PFSK-1 (cell line): ENCODE measurements at regions not wholly inside any gene's neighbourhood (a gene's known extent, or its start where the extent isn't known, plus 50 kb on each side); places are given as distances from the start of the nearest gene placed in this dataset.

Experiments
- FOXP2 ChIP-seq: optimal IDR thresholded peaks from 2 replicates; pipeline ENCODE3; 2011; ENCODE audit warnings: borderline replicate concordance, control low read depth, inconsistent platforms; ENCODE audit not compliant: insufficient read depth; ENCODE audit errors: extremely low read length, extremely low read depth
- POLR2AphosphoS5 ChIP-seq: IDR thresholded peaks from 2 replicates; pipeline ENCODE4 v1.6.1; 2012; ENCODE audit warnings: low read depth, mild to moderate bottlenecking, control low read depth, low read length, moderate library complexity
- REST ChIP-seq, 2 experiments: IDR thresholded peaks; 2 replicates each; pipeline versions ENCODE4 v1.6.1 to v1.8.0; 2011 to 2012; ENCODE audit warnings: low read depth in 2 of 2, low read length in 2 of 2, control low read depth in 1 of 2, inconsistent platforms in 1 of 2, mild to moderate bottlenecking in 1 of 2, moderate library complexity in 1 of 2; ENCODE audit not compliant: insufficient read depth in 1 of 2
- SIN3A ChIP-seq: IDR thresholded peaks from 2 replicates; pipeline ENCODE4 v1.6.1; 2012; ENCODE audit warnings: mild to moderate bottlenecking, low read length, moderate library complexity, borderline replicate concordance; ENCODE audit not compliant: insufficient read depth
- TAF1 ChIP-seq: IDR thresholded peaks from 2 replicates; pipeline ENCODE4 v1.6.1; 2012; ENCODE audit warnings: low read length, control low read depth, borderline replicate concordance; ENCODE audit not compliant: insufficient read depth

- TF ChIP-seq POLR2AphosphoS5 (no peak), TAF1 (no peak), FOXP2 (no peak), REST (IDR thresholded peaks at IDR 0.05; ENCODE audit: insufficient read depth in 1 of 2, low read depth in 2 of 2, low read length in 2 of 2) (no peak), SIN3A (no peak)
Measured at GRCh38 chr5:89083791-89084190, 200.8 kb upstream of the MEF2C start.
